Small intestine (tissue), 7 donors: ENCODE measurements at regions not wholly inside any gene's neighbourhood (a gene's known extent, or its start where the extent isn't known, plus 50 kb on each side); places are given as distances from the start of the nearest gene placed in this dataset.
"Not testable (repeated sequence)": the region's sequence is repeated elsewhere in the genome, so short reads cannot be mapped to it uniquely, and the experiment has no call there.

Experiments used
- DNase-seq, 2 donors: peaks; one replicate each; pipeline versions ENCODE4 v3.0.0 to v3.0.0-alpha.2; 2013
- FAIRE-seq: peaks from 2 replicates; lab custom pipeline; 2012; peaks lifted over from hg19 to GRCh38; lab: Jason Lieb, UNC
- H3K27ac ChIP-seq, 3 donors: one replicate each; pipeline ENCODE4 v1.5.1; 2013; ENCODE audit warnings: low read length in 2 of 3, mild to moderate bottlenecking in 2 of 3, control low read depth in 1 of 3, inconsistent platforms in 1 of 3, low read depth in 1 of 3, moderate library complexity in 1 of 3
- H3K27me3 ChIP-seq, 3 donors: one replicate each; pipeline ENCODE4 v1.6.1; 2013; ENCODE audit warnings: low read length in 3 of 3, inconsistent platforms in 1 of 3; ENCODE audit not compliant: control insufficient read depth in 3 of 3, insufficient read depth in 3 of 3
- H3K36me3 ChIP-seq, 3 donors: one replicate each; pipeline ENCODE4 v1.6.1; 2013; ENCODE audit warnings: low read length in 3 of 3, inconsistent platforms in 1 of 3, low read depth in 1 of 3, mild to moderate bottlenecking in 1 of 3, moderate library complexity in 1 of 3; ENCODE audit not compliant: control insufficient read depth in 3 of 3, insufficient read depth in 2 of 3
- H3K4me1 ChIP-seq, 3 donors: one replicate each; pipeline ENCODE4 v1.6.1; 2013; ENCODE audit warnings: low read length in 2 of 3, inconsistent platforms in 1 of 3, low read depth in 1 of 3, mild to moderate bottlenecking in 1 of 3, moderate library complexity in 1 of 3; ENCODE audit not compliant: control insufficient read depth in 3 of 3, insufficient read depth in 2 of 3
- H3K4me3 ChIP-seq, 3 donors: one replicate each; pipeline ENCODE4 v1.5.1; 2013; ENCODE audit warnings: low read length in 3 of 3, control low read depth in 1 of 3, inconsistent platforms in 1 of 3, low read depth in 1 of 3, mild to moderate bottlenecking in 1 of 3, moderate library complexity in 1 of 3
- H3K9me3 ChIP-seq, 2 donors: one replicate each; pipeline ENCODE4 v1.6.1; 2013; ENCODE audit warnings: low read depth in 1 of 2, low read length in 1 of 2; ENCODE audit not compliant: control insufficient read depth in 2 of 2, insufficient read depth in 1 of 2
- donor health status: healthy with polysubstance abuse.
- donor health status: control.
- donor health status: control.
- donor health status: Bipolar disorder and iron deficiency.
- donor health status: healthy.

- H3K27me3 ChIP-seq, FAIRE-seq, H3K36me3 ChIP-seq, H3K4me3 ChIP-seq, H3K4me1 ChIP-seq, H3K9me3 ChIP-seq, DNase-seq, H3K27ac ChIP-seq: not testable (repeated sequence)
Measured at GRCh38 chrY:26087153-26087552, 465.2 kb downstream of the CDY1 start.
